DMS53 (cell line): ENCODE measurements at regions not wholly inside any gene's neighbourhood (a gene's known extent, or its start where the extent isn't known, plus 50 kb on each side); places are given as distances from the start of the nearest gene placed in this dataset.

Experiments used
- DNase-seq: peaks from one replicate; lab custom pipeline; 2025; lab: John Stamatoyannopoulos, UW

DNA sequence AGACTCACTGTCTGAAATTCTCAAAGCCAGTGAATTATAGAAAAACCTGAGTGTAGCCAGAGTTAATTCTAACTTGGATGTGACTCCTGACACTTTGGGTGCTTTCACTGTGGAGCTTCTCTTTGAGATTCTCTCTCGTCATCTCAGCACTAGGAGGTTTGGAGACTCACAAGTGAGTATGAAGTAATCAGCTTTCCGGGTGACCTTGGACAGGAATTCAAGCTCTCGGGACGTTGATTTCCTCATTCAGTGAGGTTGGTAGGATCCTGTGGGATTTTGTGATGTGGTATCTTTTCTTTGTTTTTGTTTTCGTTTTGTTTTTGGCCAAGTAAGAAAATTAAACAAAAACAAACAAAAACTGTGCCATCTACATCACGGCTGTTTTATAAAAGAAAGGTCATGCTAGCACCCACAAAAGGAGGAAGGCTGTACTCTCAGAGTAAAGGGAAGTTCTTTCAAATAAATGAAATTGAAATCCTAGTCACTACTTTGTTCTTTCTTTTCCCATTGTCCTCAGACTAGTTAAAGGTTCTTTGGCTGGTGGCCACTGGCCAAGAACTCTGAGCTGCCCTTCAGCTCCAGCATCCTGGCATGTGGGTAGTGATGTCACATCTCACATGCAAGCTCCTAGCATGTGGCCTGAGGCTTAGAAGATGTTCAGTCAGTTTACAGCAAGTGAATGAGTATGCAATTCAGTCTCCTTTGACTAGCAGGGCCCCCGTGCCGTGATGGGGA lies 263.3 kb upstream of the TPM1 start:
- no peak for DNase-seq

DNA sequence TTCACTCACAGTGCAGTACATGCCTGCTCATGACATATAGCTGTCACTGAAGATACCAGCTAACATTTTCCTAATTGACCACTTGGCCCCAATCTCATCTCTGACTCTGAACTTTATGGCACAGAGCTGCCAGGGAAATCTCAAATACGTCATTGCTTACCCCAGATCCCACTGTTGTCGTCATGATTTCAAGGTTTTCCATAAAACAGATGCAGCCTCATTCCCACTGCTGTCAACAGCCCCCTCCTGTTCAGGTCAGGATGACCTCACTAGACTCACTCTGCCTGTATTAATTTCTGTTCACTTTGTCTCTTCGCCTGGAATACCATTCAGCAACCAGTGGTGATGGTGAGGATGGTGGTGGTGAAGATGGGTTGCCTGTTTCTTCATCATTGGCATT lies 262.6 kb upstream of the TPM1 start:
- no peak for DNase-seq

DNA sequence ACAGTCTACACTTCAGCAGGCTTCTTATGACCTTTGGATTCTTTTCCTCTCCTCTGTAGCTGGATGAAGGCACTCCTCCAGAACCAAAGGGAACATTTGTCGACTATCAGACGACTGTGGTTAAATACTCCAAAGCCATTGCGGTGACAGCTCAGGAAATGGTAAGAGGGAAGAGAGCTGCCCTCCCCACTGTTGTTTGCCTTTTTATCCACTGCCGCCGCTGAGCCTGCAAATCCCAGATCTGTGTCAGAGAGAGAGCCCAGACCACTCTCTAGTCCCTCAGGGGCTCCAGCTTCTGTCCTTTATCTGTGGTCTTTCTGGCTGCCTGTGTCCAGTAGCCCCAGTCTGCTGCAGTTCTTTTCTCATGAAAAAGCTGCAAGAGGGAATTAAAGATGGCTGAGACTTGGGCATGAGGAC lies 261.5 kb upstream of the TPM1 start:
- DNase-seq = no peak

DNA sequence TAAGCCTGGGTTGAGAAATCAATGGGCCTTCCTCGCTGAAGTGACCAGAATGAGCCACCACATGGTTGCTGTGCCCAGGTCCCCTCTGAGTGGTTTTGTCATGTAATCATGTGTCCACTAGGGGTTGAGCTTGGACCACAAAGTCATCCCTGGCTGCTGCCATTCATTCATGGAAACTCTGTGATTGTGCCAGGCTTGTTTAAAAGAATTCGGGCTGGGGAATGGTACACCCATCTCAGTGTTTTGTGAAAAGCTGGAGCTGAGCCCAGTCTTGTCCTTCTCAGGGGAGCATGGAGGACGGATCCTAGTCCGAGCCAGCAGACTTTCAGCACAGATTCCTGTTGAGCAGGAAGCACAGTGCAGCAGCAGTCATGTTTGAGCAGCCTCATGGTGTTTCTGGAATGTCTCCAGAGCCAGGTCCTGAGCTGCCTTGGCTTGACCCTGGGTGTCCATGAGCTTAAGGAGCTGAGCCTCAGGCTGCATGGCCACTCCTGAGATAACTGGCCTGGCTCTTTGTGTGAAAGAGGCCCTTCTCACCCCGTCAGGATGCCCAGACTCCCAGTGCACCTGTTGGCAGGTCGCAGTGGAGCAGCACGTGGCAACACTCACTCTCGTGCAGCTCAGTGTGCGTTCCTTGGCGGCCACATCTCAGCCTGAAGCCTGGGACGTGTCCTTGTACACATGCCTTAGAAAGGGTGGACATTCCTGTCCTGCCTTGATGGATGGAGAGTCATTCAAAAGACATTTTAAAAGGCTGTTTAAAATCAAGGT lies 260.3 kb upstream of the TPM1 start:
- DNase-seq = peak; percentile 82

DNA sequence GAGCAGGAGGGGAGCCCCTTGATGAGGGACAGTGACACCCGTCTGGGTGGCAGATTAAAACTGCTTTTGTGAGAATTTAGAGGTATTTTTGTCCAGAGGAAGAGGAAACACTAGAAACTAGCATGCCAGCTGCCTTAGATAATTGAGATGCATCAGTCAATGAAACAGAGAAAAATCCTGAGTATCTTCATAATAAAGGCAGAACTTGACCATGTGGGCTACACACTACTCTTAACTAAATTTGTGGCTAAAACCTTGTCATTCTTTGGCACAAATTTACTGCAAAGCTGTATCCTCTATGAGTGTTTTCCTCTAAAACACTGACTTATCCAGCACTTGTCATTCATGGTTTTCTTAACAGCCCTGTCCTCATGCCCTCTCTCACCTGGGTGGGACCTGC lies 259.7 kb upstream of the TPM1 start:
- DNase-seq = no peak

DNA sequence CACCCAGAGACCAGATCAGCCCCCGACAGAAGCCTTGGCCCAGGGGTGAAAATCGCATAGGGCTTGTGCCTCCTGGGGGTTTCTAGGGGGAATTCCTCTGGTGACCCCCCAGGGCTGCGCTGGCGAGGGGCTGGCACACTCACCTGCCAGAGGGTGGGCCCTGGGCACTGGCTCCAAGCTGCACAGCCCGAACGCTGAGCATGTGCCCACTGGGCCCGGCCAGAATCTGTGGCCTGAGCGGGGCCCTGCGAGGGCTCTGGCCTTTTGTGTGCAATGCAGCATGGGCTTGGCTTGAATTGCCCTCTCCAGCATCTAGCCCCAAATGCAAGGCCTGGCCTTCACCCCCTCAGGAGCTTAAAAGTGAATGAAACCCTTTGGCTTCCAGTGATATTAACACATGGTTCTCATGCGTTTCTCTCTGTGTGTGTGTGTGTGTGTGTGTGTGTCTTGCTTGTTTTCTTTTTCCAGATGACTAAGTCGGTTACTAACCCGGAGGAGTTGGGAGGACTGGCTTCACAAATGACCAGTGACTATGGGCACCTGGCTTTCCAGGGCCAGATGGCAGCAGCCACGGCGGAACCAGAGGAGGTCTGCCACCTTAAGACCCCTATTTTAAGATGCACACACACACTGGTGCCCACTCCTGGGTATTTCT lies 259.1 kb upstream of the TPM1 start:
- DNase-seq = peak; percentile 2

DNA sequence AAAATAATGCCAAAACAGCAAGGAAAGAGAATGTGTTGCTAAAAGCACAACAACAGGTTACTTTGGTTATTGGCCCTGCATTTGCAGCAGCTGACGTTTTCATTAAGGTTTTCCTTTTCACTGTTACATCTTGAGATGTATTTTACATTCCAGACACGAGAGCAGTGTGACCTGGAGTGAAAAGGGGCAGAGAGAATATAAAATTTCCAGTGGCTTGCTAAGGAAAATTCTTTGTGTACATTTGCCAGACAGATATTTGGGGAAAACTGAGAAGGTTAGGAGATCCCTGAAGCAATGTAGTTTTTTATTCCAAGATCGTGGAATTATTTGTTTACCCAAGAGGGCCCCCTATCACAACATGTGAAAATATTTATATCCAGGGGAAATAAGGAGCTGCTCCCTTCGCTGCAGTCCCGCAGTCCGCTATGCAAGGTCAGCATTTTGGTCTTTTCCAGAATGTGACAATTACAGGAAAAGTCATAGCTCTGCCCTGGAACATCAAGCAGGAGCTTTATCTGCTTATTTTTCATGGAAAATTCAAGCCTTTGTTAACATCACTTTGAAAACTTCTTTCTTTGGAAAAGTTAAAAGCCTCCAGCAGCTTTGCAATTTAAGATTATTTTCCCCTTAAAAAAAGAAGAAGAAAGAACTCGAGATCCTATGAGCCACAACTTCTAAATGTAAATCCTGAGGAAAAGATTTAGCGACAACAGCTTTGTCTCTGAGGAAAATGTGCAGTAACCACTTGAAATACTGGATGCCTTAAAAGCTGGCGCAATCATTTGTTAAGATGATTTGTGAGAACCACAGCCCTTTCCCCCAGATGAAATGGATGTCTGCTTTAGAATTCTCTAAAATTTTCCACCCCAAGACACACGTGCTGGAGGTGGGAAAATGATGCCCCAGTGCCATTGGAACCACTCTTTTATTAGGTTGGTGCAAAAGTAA lies 256.4 kb upstream of the TPM1 start:
- no peak for DNase-seq

DNA sequence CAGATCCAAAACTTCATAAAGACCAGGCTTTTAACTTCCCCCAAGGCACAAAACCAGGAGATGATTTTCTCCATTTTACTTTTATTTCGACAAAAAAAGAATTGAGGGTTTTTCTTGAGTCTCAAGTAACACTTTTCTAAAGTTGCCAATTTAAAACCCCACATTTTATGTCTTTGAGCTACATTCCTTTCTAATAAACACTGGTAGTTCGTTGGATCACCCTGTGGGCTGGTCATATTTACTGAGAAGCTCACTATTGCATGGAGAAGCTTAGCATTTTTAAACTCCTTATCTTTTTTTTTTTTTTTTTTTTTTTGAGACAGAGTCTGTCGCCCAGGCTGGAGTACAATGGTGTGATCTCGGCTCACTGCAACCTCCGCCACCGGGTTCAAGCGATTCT lies 255.1 kb upstream of the TPM1 start:
- no peak for DNase-seq

DNA sequence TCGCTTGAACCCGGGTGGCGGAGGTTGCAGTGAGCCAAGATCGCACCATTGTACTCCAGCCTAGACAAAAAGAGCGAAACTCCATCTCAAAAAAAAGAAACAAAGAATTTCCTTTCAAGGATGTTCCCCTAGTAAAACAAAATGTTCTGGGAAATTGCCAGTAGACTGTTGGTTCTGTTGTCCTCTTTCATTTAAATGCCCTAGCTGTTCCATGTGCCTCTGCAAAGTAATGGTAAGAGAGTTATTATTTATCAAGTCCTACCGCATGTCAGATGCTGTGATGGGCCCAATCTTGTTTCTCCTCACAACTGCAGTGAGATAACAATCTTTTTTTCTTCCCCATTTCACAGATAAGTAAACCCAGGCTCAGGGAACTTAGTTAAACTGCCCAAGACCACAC lies 254.3 kb upstream of the TPM1 start:
- DNase-seq = no peak

DNA sequence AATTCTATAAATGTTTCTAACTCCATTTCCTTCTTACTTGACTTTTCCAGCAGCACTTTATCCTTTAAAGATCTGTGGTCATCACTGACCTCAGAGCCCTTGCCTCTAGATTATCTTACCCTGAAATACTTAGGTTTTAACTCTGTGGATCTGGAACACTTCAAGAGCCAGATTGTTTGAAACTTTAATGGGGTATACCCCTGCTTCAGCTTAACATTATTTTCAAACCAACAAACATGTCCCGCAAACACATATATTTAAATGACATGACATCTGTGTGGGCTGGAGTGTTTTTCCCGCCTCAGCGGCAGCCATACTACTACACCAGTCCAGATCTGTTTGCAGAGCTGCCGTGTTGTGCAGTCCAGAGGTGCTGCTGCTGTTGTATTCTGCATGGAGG lies 252.0 kb upstream of the TPM1 start:
- DNase-seq = no peak

DNA sequence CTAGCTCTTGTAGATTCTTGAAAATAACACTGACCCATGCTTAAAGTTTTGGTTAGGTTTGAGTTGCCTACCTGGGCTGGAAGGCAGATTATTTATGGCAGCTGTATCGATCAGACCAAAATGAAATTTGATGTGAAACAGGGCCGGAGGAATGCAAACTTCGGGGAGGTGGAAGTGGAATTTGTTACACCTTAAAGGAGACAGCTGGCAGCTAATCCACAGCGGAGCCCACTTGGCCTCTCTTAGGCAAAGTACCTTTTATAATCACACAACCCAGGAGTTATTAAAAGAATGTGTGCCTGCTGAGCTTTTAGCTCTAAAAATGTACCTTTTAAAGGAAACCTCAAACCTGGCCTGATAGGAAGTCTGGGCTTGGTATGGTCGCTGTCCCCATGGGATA lies 250.9 kb upstream of the TPM1 start:
- no peak for DNase-seq

DNA sequence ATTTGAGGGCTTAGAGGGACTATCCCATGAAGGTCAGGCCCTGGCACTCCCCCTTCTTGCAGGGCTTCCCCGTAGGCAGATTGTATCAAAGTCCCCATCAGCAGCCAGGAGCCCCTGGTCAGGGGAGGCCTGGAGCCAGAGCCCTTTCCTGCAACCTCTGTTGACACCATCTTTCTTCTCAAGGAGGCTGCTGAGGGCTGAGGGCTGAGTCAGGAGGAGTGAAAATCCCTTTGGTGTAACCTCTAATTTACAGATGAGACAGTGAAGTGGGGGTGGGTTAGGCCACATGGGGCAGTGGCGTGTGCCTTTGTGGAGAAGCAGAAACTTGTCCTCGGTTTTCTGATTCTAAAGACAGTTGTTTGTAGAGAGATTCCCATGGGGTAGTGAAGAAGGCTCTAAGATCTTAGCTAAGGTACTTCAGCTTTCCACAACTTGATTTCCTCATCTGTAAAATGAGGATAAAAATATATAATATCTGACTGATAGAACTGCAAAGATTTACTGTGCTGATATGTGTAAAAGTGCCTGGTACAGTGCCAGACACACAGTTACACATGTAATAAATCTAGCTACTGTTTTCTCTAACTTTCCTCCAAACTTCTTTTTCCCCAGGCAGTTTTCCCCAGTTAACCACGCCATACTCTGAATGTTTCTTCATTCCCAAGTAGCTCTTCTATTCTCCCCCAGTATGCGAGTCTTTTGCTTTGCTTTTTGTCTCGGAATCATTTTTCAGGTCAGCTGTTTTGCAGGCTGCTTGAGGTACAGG lies 249.4 kb upstream of the TPM1 start:
- no peak for DNase-seq

DNA sequence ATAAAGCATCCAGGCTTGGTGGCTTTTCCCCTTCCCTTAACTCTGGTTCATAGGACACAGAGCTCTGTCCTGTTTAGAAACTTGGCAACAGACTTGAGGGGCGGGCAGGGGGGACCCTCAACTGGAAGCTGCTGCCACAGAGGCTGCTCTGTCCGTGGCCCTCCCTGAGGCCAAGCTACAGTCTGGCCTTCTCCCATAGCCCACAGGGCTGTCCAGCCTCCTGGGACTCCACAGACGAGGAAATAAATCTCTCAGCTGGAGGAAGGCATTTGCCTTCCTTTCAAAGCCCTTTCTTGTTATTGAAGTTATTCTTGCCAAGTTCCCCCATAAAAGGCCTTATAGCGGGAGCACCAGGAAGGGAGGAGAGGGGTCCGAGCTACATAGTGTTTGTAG lies 248.8 kb upstream of the TPM1 start:
- DNase-seq = no peak

DNA sequence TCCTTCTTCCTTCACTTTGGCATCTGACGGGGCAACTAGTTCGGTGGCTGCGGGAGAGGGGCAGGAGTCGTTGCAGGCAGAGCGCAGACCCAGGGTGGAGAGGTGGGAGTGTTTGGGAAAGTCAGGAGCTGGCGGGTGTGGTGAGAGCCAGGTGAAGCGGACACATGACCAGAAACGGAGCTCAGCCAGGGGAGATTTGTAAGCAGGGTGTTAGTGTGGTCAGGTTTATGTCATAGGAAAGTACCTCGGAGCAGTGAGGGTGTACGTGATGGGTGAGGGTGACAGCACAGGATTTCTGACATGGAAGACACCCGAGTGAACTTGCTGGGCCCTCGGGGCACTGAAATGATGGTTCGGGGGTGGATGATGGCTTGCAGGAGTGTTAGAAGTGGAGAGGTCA lies 247.4 kb upstream of the TPM1 start:
- no peak for DNase-seq

DNA sequence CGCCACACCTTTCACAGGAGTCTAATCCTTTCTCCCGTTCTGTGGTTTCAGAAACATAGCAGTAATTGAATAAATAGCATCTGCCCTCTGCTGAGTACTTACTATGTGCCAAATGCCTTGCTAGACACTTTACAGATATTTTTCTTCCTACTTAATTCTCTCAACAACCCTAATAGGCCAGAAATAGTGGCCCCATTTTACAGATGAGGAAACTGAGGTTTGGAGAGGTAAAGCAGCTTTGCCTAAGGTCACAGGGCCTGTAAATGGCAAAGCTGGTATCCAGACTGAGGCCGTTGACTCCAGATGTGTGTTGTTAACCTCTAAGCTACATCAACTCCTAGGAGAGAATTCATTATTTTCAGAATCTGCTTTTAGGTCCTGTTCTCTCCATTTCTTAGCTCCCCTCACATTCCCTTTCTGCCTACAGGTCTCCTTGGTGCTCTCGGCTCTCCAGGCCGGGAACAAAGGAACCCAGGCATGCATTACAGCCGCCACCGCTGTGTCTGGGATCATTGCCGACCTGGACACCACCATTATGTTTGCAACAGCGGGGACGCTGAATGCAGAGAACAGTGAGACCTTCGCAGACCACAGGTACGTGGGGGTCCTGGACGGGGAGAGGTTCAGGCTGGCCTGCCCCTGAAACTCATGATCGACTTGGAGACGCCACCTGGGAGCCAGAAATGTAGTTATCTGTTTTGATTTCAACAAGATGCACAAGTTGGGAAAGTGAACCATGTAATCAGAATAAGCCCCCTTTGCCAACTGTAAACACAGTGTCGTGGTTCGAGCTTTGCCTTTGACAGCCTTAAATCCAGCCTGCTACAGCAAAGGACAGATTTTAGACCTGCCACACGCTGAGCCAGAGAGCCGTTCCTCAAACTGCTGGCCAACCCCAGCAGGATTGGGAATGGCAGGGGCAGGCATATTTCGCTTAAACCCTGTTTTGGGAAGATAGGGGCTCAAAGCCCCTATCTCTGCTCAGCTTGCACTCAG lies 246.5 kb upstream of the TPM1 start:
- no peak for DNase-seq

DNA sequence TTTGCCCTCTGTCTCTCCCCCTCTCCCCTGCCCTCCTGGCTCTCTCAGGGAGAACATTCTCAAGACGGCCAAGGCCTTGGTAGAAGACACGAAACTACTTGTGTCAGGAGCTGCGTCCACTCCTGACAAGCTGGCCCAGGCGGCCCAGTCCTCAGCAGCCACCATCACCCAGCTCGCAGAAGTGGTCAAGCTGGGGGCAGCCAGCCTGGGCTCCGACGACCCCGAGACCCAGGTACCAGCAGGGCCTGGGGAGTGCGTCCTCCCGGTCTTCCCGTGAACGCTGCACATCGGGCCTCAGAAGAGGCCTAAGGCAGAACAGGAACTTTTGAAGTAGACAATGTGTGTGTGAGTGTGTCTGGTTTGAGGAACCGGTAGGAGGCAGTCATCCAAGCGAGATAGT lies 245.4 kb upstream of the TPM1 start:
- no peak for DNase-seq

DNA sequence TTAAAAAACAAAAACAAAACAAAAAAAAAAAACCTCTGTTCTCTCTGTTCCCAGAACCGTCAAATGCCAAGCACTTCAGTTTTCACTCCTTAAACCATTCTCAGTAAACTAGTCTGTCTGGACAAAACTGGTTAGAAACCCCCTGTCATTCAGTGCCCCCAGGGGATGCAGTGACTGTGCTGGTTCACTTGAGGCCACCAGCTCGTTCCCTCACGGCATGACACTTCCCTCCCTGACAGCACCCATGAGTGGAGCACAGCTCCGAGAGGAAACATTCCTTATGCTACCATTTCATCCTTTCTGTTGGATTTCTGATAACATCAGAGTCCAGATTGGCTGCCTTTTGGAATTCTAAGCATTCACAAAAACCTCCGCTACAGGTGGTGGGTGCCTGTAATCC lies 244.0 kb upstream of the TPM1 start:
- no peak for DNase-seq

DNA sequence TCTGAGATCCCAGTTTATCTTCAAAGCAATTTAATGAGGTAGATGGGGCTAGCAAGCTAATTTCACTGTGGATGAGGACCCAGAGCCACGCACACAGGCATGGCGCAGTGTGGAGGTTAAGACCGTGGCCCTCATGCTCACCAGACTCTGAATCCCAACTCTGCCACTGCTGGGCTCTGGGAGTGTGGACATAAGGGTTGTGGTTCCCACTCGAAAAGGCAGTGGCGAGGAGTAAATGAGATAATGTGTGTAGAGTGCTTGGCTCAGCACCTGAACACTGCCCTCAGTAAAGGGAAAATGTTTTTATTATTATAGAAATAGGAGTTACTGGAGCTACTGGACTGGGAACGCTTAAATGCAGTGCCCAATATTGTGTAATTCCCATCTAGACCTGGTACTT lies 243.5 kb upstream of the TPM1 start:
- DNase-seq = no peak

DNA sequence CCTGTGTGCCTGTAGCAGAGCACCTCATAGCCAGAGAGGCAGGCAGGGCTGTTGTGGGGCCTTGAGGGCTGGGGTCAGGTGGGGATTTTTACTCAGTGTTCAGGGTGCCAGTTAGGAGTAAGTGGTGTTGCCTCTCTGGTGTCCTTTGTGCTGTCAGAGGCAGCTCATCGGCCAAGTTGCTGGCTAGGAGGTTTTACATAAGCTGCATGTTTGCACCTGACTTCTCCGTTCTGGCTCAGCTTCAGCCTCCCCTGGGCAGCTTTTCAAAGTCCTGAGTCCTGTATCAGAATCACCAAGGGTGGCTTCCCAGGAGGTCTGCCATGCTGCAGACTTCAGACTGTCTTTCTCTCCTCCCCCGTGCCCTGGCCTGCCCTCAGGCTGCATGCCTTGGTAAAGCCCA lies 242.6 kb upstream of the TPM1 start:
- DNase-seq = no peak

DNA sequence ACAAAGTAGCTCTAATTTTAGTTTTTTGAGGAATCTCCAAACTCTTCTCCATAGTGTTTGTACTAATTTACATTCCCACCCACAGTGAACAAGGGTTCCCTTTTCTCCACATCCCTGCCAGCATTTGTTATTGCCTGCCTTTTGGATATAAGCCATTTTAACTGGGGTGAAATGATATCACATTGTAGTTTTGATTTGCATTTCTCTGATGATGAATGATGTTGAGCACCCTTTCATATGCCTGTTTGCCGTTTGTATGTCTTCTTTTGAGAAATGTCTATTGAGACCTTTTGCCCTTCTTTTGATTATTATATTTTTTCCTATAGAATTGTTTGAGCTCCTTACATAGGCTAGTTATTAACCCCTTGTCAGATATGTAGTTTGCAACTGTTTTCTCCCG lies 239.9 kb upstream of the TPM1 start:
- no peak for DNase-seq
